T47D (cell line): ENCODE measurements at regions not wholly inside any gene's neighbourhood (a gene's known extent, or its start where the extent isn't known, plus 50 kb on each side); places are given as distances from the start of the nearest gene placed in this dataset.

Source experiments
- DNase-seq, 2 experiments: peaks; one replicate each; pipeline versions ENCODE4 v3.0.0 to v3.0.0-alpha.2; 2011 to 2012; ENCODE audit warnings: low read depth in 1 of 2, low spot score in 1 of 2
- JUND ChIP-seq: IDR thresholded peaks from 2 replicates; pipeline ENCODE4 v1.6.1; 2012; ENCODE audit warnings: low read depth
- in situ Hi-C: cut with HindIII; loops from 2 replicates; pipeline ENCODE4 v1.10.0; 2016; ENCODE audit warnings: low sequenced_read_pairs, low pct_unique_long_range_greater_than_20kb

DNA sequence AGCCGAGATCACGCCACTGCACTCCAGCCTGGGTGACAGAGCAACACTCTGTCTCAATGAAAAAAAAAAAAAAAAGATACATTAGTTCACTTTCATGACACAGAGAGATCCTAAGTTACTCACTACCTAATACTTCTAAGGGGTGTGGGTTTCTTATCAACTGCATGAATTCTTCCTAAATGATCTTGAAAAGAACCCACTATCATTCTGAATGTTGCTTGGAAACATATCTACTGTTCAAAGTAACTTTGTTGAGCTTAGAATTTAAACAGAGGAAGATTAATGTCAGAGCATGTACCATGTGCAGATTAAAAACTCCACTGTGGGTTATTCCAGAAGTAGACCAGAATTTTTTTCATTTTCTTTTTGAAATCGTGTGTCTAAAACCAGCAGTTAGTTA lies 241.5 kb downstream of the LTN1 start:
- in situ Hi-C loops, result no loop called here
- no peak for TF ChIP-seq JUND
- DNase-seq, result no peak

DNA sequence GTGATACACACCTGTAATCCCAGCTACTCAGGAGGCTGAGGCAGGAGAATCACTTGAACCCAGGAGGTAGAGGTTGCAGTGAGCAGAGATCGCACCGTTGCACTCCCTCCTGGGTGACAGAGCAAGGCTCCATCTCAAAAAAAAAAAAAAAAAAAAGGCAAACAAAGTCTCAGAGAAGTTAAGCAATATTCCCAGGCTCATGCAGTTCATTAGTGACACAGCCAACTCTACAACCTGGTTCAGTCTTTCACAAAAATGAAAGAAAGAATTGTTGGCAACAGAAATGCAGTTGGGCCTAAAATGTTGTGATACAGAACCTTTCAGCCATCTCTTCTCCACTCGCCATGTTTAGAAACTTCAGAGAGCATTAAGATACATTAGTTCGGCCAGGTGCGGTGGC lies 242.1 kb downstream of the LTN1 start:
- TF ChIP-seq JUND, result no peak
- DNase-seq, result no peak
- in situ Hi-C loops, result no loop called here

DNA sequence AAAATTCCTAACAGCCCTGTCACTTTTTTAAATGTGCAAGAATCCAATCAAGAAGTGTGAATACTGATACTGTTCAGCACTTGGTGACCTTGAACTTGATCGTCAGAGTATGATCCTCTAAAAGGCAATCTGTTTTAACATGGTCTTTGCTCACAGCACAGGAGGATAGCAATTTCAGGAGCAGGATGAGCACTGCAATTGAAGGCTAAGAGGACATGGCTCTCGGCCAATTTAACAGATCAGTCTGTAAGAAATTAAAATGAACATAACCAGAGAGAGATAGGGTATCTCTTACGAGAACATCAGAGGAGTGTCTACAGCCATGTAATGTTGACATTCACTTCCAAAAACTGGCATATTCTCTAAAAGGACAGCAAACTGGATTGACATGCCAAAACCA lies 243.1 kb downstream of the LTN1 start:
- DNase-seq, result no peak
- no peak for TF ChIP-seq JUND
- in situ Hi-C loops, result no loop called here

DNA sequence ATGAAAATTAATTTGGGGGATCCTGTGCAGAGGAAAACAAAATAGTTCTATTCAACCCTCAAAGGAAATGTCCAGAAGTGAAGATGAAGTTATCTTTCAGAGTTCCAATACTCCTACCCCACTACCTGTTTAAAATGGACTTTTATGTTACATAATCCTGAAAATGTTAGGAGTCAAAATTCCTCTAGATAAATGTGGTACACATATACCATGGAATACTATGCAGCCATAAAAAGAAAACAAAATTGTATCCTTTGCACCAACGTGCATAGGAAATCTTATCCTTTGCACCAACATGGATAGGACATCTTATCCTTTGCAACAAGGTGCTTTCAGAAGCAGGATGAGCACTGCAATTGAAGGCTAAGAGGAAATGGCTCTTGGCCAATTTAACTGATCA lies 245.2 kb downstream of the LTN1 start:
- no peak for TF ChIP-seq JUND
- DNase-seq, result no peak
- in situ Hi-C loops, result no loop called here

DNA sequence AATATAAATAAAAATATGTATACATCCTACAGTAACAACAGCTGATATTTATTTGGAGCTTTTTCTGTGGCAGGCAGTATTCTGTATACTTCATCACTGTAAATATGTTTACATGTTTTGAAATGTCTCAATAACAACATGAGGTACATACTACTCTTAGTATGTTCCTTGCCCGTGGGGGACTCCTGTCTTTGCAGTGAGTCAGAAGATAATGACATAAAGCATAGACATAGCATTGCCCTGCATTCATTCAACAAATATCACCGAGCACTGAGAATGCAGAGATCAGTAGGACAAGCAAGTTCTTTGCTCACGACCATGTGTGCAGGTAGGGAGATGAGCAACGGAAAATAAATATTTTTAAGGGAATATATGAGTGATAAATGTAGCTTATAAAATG lies 246.5 kb downstream of the LTN1 start:
- TF ChIP-seq JUND, result no peak
- no peak for DNase-seq
- in situ Hi-C loops, result no loop called here

DNA sequence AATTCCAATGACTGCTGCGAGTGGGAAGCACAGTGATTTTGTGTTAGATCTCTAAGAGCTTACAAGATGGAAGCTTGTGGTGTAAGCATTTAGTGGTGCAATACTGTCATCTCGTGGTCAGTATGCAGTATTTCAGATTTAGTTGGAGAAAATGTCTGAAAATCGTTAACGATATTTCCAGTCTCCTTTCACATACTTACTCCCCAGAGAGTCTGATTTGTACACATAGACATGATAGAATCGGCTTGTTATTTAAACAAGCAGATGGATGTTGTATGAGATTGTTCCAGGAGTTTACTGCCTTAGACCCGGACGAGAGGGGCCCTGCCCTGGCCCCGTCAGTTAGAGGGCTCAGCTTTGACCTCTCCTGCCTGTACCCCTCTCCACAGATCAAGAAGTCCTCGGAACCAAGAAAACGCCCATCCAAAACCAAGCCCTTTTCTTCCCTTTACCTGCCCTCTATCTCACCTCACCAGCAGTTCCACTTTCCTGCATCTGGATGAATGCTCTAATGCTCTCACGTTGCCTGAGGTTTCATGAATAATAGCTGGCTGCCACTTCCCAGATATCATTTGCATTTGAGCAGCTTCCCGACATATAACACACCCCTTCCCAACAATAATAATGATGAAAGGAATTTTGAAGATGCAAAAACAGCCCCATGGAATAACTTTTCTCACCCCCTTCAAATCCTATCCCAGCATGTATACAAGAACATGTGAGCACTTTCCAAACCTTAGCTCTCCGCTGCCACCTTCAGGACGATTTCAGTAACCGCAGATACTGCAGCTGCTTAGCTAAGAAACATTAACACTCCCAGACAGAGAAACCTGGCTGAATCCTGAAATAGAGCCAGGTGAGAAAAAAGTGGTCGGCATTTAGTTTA lies 247.3 kb downstream of the LTN1 start:
- DNase-seq, result peak; percentile 24 to 86
- in situ Hi-C loops, result no loop called here
- TF ChIP-seq JUND, result no peak

DNA sequence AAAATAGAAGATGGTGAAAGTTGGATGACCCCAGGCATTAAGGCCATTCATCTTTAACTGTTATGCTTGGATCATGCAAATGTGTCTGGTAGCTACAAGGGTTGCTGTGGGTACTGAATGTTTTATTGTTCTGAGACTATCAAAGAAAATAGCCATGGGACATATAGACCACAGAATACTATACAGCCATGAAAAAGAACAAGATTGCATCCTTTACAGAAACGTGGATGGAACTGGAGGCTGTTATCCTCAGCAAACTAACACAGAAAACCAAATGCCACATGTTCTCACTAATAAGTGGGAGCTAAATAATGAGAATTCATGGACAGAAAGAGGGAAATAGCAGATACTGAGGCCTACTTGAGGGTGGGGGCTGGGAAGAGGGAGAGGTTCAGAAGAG lies 249.0 kb downstream of the LTN1 start:
- no peak for DNase-seq
- in situ Hi-C loops, result no loop called here
- no peak for TF ChIP-seq JUND

DNA sequence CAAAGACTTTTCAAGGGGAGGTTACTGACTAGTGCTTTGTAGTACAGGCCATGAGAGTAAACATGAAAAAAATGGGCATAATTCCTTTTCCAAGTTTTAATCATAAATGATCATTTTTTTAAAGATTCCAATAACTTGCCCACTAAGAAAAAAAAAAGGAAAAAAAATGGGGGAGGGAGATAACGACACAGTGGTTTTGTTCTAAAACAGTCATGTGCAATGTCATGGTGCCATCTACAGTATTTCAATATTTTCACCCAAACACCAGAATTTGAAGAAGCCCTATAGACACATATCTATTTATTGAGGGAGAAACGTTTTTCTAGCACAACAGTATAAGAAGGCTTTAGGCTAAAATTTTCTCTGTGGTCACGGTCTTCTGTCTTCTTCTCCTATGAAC lies 250.2 kb downstream of the LTN1 start:
- DNase-seq, result peak in 1 of 2 experiments; percentile 33
- in situ Hi-C loops, result no loop called here

DNA sequence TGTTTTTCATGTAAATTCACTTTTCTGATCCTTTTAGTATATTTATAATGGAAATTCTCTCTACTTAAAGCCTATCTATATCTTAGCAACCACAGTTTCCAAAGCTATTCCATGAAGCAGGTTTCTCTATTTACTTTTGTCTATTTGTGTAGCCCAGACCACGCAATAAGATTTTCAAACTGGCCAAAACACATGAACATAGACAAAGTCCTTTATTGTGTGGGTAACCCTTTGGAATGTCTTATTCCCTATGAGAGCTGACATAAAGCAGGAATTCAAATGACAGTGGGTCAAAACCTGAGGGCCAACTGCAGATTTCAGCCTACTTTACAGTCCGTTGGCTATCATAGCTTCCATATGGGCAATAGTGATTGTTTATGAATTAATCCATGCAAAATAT lies 252.6 kb downstream of the LTN1 start:
- DNase-seq, result no peak
- in situ Hi-C loops, result no loop called here
- no peak for TF ChIP-seq JUND

More for the DNA sequence above, 250.2 kb downstream of the LTN1 start:
- TF ChIP-seq JUND, result no peak

DNA sequence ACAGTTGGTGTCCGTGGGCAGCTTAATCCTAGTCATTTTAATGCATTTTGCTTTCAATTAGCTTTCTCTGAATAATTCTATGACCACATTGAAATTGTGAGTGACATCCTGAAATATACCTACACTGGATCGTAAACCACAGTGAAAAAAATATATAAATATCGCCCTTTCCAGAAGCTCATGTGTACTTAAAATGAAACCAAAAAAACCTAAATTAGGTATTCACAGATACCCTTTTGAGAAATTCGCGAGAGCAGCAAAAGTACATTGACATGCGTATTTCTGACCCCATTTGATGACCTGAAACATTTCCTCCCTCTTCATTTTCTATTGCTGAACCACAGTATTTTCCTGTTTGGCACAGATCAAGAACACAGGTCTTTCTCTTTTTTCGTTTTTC lies 253.8 kb downstream of the LTN1 start:
- no peak for DNase-seq
- in situ Hi-C loops, result no loop called here
- no peak for TF ChIP-seq JUND

DNA sequence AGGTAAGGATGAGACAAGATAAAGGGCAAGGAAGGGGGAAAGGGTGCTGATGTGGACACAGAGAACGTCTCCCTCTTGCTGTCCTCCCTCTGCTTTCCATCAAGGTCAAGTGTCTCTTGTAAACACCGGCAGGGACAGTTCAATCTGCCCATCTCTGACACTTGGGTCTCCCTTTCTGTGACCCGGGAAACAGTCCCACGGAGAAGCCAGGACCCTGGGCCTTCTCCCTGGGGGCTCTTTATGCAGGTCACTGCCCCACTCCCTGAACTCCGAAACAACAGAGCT lies 254.3 kb downstream of the LTN1 start:
- in situ Hi-C loops, result no loop called here
- DNase-seq, result no peak
- TF ChIP-seq JUND, result no peak

DNA sequence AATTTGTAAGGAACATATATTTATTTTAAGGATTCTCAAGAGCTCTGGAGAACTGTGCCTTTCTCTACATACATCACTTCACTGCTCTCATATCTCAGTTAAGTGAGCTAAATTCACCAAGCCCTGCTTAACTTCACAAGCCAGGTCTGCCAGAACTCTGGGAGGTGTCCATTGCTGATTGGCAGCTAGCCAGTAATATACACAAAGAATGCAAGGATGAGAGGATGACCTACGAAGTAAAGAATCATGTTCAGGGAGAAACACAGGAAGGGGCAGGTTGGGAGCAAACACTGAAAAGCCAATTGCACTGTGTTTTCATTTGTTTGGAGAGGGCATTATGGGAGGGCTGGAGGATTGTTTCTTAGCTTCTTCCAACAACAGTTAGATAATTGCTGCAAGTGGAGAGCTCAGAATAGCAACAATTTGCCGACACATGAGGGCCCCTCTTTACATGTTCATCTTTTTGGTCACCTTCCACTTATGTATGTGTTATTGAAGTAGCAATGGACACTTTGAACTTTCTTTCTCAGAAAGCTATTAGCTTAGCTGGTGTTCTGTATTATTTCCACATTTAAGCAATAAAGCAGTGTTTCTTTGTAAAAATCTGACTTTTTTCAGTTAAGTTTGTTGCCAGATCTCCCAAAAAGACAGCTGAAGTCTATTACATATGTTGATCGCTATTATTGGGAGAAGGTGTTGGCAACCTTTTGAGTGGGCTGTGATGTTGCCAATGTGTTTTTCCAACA lies 254.8 kb downstream of the LTN1 start:
- DNase-seq, result peak in 1 of 2 experiments; percentile 62
- TF ChIP-seq JUND, result no peak
- in situ Hi-C loops, result no loop called here

DNA sequence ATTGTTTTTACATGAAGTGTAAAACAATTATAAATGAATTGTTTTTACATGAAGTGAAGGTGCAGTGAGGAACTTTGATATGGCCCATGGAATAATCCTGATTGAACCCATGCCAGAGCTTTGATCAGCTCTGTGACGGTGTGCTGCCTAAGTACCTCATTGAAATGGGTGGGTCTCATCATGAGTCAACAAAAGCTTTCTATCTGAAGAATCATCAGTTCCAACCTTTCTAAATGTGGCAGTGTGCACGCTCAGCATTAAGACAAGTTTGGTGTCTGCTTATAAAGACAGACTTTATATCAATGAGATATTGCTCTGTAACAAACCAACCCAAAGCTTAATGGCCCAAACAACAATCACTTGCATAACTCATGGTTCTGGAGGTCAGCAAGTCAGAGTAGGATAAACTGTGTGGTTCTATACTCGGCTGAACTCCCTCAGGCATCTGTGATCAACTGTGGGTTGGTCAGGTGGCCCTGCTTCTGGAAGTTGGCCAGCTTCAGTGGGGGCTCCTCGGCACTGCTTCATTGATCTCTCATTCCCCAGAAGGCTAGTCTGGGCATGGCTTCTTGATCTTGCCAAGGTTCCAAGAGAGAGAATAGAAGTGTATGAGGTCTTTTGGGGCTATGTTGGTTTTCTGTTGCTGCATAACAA lies 258.0 kb downstream of the LTN1 start:
- DNase-seq, result no peak
- no peak for TF ChIP-seq JUND
- in situ Hi-C loops, result no loop called here
